ENCODE measurements at regions not wholly inside any gene's neighbourhood (a gene's known extent, or its start where the extent isn't known, plus 50 kb on each side); places are given as distances from the start of the nearest gene placed in this dataset.

GRCh38 chr13:42709276-42709675, 72.1 kb upstream of the FAM216B start:
- no peak for ATAC-seq
- Mint-ChIP-seq H3K27me3 (ENCODE audit: low read depth) (no peaks in the 10 kb centered on the region), H3K36me3 (no peaks in the 10 kb centered on the region), H3K4me3 (no peak overlapping the region), H3K4me1 (no peaks in the 10 kb centered on the region), H3K27ac (no peak overlapping the region), H3K9me3 (peaks cover 7% of the 10 kb centered on the region)
- CTCF ChIA-PET = no interaction called here
- no peak for TF ChIP-seq AFF4 (CRISPR knock-in tag; IDR thresholded peaks at IDR 0.05; ENCODE audit: borderline replicate concordance)
- TF ChIP-seq IRF2 (CRISPR knock-in tag; IDR thresholded peaks at IDR 0.05; ENCODE audit: borderline replicate concordance, low read depth) = no peak
- no peak for TF ChIP-seq USF2 (CRISPR knock-in tag; IDR thresholded peaks at IDR 0.05)
- no peak for TF ChIP-seq NR2C2 (CRISPR knock-in tag; IDR thresholded peaks at IDR 0.05)
- TF ChIP-seq GABPB1 (CRISPR knock-in tag; IDR thresholded peaks at IDR 0.05) = no peak
- no peak for TF ChIP-seq NR1H2 (CRISPR knock-in tag; IDR thresholded peaks at IDR 0.05)
- TF ChIP-seq RELA (CRISPR knock-in tag; IDR thresholded peaks at IDR 0.05; ENCODE audit: borderline replicate concordance) = no peak
- no peak for TF ChIP-seq NR3C1 (CRISPR knock-in tag; conservative IDR thresholded peaks at IDR 0.05; ENCODE audit: low read depth)
- TF ChIP-seq ZNF281 (CRISPR knock-in tag; IDR thresholded peaks at IDR 0.05) = no peak
- TF ChIP-seq JAZF1 (CRISPR knock-in tag; IDR thresholded peaks at IDR 0.05) = no peak
- no peak for DNase-seq (ENCODE audit: low spot score)
- POLR2A ChIA-PET = no interaction called here

- Mint-ChIP-seq H3K36me3 (no peaks in the 10 kb centered on the region), H3K27me3 (ENCODE audit: low read depth) (no peaks in the 10 kb centered on the region), H3K27ac (no peak overlapping the region), H3K9me3 (peaks cover 3% of the 10 kb centered on the region), H3K4me3 (no peak overlapping the region), H3K4me1 (no peaks in the 10 kb centered on the region)
- ChIA-PET CTCF (no interaction called here), POLR2A (no interaction called here)
- DNase-seq (ENCODE audit: low spot score) (no peak), ATAC-seq (no peak)
- TF ChIP-seq FOXJ3 (CRISPR knock-in tag; IDR thresholded peaks at IDR 0.05; ENCODE audit: borderline replicate concordance) (no peak), CREB1 (CRISPR knock-in tag; IDR thresholded peaks at IDR 0.05) (no peak), CTCF (IDR thresholded peaks at IDR 0.05) (no peak), MLX (CRISPR knock-in tag; IDR thresholded peaks at IDR 0.05) (no peak), ZNF121 (CRISPR knock-in tag; IDR thresholded peaks at IDR 0.05) (no peak), SOX15 (CRISPR knock-in tag; IDR thresholded peaks at IDR 0.05) (no peak), RORB (CRISPR knock-in tag; IDR thresholded peaks at IDR 0.05) (no peak), IRF1 (CRISPR knock-in tag; IDR thresholded peaks at IDR 0.05) (no peak), IRF2 (CRISPR knock-in tag; IDR thresholded peaks at IDR 0.05; ENCODE audit: borderline replicate concordance, low read depth) (no peak), GABPB1 (CRISPR knock-in tag; IDR thresholded peaks at IDR 0.05) (no peak), ATF2 (CRISPR knock-in tag; IDR thresholded peaks at IDR 0.05; ENCODE audit: borderline replicate concordance, low read depth) (no peak), AFF4 (CRISPR knock-in tag; IDR thresholded peaks at IDR 0.05; ENCODE audit: borderline replicate concordance) (no peak), NR2C2 (CRISPR knock-in tag; IDR thresholded peaks at IDR 0.05) (no peak)
Measured at GRCh38 chr13:42715909-42716308, 65.5 kb upstream of the FAM216B start.

Data from WTC11 (cell line).